Fibroblast of skin of back (primary cell): ENCODE measurements at regions not wholly inside any gene's neighbourhood (a gene's known extent, or its start where the extent isn't known, plus 50 kb on each side); places are given as distances from the start of the nearest gene placed in this dataset.
"Not testable (repeated sequence)": the region's sequence is repeated elsewhere in the genome, so short reads cannot be mapped to it uniquely, and the experiment has no call there.

Source experiments
- DNase-seq: peaks from one replicate; pipeline ENCODE4 v3.0.0-alpha.2; 2013

DNA sequence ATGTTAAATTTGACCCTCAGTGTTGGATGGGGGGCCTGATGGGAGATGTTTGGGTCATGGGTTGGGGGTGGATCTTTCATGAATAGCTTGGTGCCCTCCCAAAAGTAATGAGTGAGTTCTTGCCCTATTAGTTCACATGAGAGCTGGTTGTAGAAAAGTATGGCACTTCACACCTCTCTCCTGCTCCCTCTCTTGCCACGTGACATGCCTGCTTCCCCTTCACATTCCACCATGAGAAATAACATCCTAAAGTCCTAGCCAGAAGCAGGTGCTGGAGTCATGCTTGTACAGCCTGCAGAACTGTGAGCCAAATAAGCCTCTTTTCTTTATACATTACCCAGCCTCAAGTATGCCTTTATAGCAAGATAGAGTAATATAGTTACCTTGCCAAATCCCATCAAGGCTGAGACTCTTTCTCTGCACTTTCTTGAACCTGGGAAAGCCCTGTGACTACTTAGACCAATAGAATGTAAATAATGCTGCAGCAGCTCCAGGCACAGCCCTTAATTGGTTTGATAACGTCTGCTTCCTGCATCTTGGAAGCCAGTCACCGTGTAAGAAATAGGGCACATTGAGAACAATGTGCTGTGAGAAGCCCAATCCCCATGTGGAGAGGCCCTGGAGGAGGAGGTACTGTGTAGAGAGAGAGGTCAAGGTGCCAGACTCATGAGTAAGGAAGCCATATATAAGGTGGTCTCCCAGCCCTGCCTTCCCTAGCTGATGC is 88.0 kb upstream of the NAMPT start:
- no peak for DNase-seq

DNA sequence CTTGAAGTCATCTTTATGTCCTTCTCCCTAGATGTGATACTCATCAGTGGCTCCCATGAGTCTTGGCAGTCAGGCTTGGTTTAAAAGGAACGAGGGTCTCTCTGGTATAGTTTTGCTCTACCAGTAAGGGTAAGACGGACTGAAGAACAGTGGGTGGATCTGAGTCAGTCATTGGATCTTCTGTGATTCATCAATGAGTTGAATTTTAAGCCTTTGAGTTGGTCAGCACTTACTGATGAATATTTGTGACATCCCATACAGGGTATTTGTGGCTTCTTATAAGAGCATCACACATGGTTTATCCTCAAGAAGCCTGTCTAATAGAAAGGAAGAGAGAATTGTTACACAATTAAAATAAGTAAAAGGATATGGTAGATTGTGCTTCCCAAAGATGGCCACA is 87.3 kb upstream of the NAMPT start:
- no peak for DNase-seq

DNA sequence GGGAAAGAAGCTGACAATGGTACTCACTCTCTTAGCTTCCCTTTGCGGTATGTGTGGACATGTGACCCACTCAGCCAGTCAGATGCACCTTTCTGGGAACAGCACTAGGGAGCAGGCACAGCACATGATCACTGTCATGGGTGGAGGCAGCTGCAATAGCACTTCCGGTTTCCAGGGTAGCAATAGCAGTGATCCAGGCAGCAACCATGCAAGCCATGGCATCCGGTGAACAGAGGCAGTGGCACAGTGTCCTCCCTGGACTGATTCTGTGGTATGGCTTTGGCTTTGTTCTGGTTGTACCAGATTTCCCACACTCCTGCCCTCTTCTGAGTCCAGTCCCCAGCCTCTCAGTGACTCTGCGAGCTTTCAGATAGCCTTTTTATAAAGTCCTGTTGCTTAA is 86.8 kb upstream of the NAMPT start:
- no peak for DNase-seq

DNA sequence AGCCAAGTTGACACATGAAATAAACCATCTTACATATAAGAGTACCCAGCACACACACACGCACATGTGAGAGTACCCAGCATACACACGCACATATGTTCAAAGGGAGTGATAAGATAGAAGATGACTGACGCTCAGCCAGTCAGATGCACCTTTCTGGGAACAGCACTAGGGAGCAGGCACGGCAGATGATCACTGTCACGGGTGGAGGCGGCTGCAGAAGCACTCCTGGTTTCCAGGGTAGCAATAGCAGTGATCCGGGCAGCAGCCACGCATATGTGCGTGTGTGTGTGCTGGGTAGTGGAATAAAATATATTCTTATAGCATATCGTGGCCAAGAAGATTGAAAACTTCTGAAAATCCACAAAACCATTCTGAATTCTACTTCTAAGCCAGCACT is 85.8 kb upstream of the NAMPT start:
- no peak for DNase-seq

DNA sequence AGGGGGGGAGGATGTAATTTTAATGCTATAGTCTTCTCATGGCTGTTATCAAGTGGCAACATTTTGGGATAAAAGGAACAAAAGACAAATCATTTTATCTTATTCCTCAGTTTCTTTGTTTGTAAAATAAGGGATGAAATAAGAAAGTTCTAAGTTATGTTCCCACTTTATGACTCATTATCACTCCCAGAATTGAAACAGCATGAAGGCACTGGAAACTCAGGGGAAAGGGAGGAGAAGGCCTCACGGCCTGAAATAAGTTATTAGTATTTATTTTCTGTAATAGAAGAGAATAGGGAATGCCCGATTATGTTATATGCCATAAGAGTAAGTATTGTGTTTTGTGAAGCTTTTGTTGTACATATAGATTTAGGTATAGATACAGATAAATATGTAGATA is 85.0 kb upstream of the NAMPT start:
- no peak for DNase-seq

DNA sequence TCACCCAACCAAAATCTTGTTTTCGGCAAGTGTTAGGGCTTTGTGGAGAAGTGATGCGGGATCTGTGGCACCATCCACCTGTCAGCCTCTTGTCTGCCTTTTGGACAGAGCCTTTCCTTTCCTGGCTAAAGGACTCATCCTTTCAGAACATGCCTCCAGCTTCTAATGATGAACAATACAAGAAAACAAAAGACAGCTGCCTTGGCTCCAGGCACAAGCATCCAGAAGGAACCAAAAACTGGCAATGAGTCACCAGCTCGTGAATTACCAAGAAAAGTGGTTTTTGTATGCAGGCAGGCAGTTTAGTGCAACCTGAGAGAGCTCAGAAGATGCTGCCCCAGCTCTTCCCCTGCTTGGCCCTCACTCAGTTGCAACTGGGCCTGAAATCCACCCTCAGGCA is 84.6 kb upstream of the NAMPT start:
- peak; percentile 18 for DNase-seq

DNA sequence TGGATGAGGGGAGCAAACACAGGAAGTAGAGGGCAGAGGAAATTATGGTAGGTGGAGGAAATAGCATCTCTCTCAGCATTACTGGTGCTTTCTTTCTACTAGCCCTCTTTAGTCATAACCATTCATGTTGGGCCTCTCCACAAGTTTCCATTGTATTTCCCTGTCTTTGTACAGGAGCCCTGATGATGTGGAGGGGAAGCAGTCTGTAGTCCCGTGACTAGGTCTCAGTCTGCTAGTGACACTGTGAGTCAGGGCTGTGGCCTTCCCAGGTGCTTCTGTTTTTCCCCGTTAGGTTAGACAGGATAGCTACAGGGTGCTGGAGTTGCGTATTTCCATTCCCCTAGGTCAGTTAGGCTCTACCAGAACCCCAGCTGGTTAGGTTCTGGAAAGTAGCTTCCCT is 82.9 kb upstream of the NAMPT start:
- no peak for DNase-seq

DNA sequence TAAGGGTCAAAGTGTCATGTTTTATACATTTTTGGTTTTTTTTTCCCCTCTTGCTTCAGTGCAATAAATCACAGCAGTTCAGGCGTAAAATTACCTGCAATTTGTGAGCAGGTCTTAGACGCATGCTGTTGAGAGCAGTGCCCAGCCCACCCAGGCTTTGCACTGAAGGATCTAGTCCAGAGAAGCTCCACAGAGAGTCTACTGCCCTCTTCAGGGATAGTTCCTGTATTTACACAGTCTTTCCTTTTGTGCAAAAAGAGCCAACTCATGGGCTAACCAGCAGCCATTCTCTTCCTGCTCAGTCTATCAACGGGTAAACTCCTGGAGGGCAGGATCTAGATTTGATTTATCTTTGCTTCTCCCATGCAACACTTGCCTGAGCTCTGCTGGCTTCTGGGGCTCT is 82.2 kb upstream of the NAMPT start:
- peak; percentile 13 for DNase-seq

DNA sequence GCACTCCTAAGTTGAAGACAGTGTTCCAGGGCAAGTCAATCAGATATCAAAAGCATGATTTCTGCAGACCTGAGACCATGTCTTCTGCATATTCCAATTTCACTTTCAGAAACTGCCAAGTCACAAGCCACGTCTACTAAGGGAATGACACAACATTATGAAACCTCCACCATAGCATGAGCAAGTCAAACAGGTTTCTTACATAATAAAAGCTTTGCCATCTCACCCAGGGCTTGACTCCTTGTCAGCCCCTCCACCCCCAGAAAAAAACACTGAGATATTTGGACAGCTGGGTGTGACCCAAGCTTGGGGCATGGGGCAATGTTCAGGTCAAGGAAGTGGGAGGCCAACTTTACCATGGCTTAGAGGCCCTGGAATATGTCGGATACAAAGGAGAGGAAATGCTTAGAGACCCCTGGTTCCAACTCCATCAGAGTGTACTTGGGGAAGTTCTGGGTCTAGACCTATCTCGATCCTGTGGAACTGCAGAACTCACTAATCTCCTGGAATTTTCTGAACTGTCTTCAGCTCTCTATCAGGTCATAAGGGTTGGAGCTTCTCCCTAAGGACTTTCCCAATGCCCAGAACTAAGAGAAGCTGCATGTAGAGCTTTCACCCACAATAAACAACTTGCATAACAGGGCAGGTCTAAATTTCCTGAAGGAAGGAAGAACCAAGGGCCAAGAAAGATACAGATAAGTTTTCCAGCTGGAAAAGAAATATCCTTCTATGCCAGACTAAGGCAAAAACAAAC is 80.6 kb upstream of the NAMPT start:
- no peak for DNase-seq

DNA sequence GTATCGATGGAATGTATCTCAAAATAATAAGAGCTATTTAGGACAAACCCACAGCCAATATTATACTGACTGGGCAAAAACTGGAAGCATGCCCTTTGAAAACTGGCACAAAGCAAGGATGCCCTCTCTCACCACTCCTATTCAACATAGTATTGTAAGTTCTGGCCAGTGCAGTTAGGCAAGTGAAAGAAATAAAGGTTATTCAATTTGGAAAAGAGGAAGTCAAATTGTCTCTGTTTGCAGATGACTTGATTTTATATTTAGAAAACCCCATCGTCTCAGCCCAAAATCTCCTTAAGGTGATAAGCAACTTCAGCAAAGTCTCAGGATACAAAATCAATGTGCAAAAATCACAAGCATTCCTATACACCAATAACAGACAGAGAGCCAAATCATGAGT is 77.7 kb upstream of the NAMPT start:
- DNase-seq = not testable (repeated sequence)

DNA sequence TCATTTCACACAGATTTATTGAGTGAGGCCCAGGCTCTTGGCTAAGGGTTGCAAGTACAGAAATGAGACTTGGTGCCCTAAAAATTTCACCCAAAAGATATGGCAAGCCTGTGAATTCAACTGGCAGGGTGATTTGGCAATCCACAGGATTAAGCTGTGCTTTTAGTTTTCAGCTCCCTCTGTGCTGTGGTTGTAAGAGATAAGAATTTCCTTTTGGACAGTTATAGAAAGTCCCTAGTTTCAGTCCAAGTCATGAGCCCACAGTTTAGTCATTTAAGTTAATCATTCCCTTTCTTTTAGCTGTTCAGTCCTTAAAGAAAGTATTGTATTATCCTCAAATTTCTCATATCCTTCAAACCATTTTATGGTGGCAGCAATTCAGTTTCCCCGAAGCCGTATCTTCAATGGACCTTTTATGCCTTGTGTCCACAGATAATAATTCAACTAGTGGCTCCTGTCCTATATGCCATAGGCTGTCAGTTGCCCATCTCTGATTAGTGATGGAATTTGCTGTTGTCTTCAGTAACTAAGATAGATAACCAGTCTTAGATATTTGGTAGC is 73.4 kb upstream of the NAMPT start:
- no peak for DNase-seq

DNA sequence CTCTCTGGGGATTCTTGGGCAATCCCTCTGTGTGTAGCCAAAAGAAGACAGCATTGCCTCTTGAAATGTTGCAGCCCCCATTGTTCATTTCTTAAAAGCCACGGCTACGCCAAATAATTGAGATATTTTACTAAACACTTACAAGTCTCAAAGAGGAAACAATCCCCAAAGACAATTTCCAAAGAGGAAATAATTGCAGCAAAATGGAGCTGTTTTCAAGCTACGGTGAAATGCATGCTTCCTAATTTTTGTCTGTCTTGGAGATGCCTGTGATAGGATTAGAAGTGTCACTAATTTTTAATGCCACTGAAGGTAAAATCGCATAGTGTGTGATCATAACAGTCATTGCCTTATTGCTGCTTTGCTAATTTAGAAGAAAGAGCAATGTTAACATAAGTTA is 72.9 kb upstream of the NAMPT start:
- DNase-seq = no peak

DNA sequence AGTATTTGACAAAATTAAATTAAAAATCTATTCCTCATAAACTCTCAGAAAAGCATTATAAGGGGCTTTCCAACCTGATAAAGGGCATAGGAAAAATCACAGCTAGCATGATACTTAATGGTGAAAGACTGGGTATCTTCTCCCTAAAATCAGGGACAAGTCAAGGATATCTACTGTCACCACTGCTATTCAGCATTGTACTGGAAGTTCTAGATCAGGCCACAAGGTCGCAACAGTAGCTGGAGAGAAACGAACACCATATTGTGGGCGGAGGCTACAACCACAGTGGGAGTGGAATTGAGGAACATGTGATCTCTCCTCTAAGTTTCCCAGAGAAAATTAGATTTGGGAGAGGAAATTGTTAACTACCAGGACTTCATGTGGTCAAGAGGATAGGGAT is 70.0 kb upstream of the NAMPT start:
- no peak for DNase-seq

DNA sequence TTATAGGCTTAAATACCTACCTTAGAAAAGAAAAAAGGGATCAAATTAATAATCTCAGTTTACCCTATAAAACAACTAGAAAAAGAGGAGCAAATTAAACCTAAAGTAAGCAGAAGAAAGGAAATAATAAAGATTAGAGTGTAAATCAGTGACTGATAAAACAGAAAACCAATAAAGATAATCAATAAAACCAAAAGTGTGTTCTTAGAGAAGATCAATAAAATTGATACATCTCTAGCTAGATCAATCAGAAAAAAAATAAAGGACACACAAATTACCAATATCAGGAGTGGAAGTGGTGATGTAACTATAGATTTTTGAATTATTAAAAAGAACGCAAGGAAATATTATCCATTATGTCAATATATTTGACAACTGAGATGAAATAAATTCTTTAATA is 69.2 kb upstream of the NAMPT start:
- no peak for DNase-seq

DNA sequence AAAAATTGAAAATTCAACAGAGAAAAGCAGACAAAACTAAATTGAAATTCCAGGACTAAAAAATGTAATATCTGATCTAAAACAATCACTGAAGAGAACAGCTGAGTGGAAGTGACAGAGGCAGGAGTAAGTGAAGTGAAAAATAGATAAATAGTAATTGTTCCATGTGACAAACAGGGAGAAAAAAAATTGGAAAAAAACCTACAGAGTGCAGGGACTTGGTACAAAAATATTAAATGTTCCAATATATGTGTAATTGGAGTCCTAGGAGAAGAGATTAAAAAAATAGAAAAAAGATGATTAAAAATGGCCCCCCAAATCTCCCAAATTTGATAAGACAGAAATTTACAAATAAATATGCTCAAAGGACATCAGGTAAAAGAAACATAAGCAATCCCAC is 63.4 kb upstream of the NAMPT start:
- DNase-seq = no peak

DNA sequence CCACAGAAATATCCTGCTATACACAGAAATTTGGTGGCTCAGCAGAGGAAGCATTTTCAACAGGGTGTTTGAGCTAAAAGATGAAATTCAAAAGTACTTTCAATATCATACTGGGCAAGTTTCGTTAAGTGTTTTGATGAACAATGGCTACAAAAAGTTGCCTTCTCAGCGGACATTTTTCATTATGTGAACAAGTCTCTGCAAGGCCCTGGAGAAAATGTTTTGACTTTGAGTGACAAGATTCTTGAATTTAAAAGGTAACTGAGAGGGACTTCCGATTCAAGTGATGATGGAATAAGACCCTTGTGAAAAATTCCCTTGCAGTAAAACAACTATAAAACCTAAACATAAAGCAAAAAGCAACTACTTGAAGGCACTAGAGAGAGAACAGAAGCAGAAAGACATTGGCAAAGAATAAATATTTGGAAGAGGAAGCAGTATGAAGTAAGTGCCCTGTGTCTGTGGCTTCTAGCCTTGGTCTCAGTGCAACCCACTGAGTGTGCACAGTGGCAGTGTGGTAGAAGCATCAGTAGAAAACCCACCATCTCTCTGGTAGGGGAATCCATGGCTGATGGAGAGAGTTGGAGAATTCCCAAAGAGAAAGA is 62.5 kb upstream of the NAMPT start:
- DNase-seq = no peak

DNA sequence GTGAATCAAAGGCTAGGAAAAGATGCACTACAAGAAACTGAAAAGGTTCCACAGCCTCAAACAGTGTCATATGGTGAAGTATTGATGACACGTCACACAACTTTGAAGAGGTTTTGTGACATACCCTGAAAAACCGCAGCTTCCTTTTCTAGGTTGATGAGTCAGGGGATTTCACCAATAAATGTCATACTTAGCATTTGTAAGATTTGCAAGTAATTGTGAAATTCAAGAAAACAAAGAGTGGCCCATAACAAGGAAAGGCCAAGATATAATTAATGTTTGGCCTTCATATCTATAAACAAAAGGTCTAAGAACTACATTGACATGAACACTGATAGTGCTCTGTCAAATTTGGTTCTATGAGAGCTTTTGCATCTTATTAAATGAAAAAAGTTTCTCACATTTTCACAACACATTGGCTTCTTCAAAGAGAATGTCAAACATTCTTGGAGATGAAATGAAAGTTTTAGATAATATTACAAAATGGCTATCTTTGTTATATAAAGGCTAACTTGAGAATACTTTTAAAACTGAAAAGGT is 62.0 kb upstream of the NAMPT start:
- peak; percentile 90 for DNase-seq

DNA sequence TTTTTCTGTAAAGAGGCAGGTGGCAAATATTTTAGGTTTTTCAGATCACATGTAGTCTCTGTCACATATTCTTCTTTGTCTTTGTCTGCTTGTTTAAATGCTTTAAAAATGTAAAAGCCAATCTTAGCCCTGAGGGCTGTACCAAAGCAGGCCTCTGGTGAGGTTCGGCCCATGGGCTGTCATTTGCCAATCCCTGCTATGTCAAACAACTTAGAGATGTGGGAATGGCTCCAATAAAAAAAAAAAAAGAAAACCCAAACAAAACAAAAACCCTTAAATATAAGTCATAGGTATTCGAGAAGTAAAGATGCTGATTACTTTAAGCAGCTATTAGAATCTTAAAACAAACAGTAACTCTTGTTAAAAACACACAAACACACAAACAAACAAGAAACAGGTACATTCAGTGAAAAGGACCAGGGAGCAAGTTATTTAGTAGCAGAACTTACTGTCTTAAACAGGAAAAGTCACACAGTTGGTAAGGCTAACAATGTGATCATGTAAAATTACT is 61.4 kb upstream of the NAMPT start:
- no peak for DNase-seq

DNA sequence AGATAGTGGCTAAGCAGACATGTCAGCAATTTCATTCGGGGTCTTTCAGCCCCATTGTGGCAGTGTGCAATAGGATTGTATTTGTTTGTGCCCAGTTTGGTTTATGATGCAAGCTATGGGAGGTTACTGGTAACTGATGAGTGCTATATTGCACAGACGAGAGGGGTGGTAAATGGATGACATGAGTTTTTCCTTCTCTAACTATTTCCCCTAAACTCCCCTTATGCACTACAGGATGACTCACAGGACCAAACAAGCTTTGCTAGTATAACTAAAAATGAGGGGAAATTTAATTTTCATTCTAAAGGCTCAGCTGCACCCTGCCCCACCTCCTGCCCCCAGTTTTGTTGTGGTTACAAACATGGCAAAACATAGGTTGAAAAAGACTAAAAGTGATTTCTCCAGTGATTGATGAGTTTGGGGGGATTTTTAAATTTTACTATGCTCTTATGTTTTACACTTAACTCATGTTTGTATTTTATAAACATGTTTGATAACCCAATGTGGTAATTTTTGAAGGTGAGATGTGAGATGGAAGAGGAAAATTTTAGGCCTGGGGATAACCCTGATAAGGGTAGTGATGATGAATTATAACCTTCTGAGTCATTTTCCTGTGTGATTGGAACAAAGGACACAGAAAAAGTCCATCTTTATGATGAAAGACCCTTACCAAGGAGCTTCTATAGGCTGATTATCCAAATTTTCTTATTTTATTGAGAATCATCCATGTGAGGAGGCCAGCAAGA is 60.8 kb upstream of the NAMPT start:
- DNase-seq = peak; percentile 19

DNA sequence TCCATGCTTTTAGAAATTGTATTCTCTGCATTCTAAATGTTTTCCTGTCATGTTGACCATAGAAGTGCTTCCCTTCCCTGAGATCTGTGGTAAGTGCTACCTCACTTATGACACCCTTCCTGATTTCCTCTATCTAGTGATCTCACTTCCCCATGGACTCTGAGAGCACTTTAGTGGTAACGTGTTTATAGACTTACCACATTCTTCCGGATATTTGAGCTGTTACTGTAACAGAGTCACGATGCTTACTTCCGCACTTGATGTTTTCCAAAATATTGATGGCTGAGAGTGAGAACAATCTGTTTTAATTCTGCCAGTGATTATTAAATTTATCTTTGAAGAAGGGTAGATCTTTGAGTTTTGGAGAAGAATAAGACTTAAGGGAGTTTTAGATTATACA is 60.1 kb upstream of the NAMPT start:
- DNase-seq = no peak

DNA sequence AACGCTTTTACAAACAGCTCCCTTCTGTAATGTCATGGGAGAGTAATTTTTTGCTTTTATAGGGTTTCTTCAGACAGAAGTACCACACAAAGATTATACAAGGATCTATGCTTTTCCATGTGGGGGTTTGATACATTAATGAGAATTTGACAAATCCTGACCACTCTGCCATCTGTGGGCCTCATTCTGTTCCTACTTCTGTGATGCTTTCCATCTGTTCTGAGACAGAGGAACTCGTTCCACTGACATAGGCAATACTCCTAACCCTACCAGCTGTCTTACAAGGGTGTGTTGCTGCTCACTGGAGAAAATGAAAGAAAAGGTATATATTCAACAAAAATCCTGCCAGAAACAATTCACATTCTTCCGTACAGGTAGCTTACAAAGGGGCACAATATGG is 59.4 kb upstream of the NAMPT start:
- DNase-seq = no peak

DNA sequence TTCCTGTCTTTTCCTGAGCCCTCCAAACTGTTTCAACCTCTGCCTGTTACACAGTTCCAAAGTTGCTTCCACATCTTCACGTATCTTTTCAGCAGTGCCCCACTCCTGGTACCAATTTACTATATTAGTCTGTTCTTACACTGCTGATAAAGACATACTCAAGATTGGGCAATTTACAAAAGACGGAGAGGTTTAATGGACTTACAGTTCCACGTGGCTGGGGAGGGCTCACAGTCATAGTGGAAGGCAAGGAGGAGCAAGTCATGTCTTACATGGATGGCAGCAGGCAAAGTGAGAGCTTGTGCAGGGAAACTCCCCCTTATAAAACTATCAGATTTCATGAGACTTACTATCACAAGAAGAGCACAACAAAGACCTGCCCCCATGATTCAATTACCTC is 57.3 kb upstream of the NAMPT start:
- not testable (repeated sequence) for DNase-seq

DNA sequence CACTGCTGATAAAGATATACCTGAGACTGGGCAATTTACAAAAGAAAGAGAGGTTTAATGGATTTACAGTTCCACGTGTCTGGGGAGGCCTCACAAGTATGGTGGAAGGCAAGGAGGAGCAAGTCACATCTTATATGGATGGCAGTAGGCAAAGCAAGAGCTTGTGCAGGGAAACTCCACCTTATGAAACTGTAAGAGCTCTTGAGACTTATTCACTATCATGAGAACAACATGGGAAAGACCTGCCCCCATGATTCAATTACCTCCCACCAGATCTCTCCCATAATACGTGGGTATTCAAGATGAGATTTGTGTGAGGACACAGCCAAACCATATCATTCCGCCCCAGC is 55.4 kb upstream of the NAMPT start:
- DNase-seq = not testable (repeated sequence)
